Endodermal cell (in vitro differentiated cells): ENCODE measurements at regions not wholly inside any gene's neighbourhood (a gene's known extent, or its start where the extent isn't known, plus 50 kb on each side); places are given as distances from the start of the nearest gene placed in this dataset.

Source experiments
- DNase-seq: peaks from one replicate; pipeline ENCODE4 v3.0.0-alpha.2; 2017
- H3K27ac ChIP-seq: 2 replicates; pipeline ENCODE4 v1.5.1; 2013; ENCODE audit warnings: mild to moderate bottlenecking, low read depth, low read length, moderate library complexity
- H3K27me3 ChIP-seq: 2 replicates; pipeline ENCODE4 v1.6.1; 2013; ENCODE audit warnings: mild to moderate bottlenecking, low read length, moderate library complexity; ENCODE audit not compliant: insufficient read depth, control insufficient read depth, poor library complexity, severe bottlenecking
- H3K36me3 ChIP-seq: 2 replicates; pipeline ENCODE4 v1.7.0; 2013; ENCODE audit warnings: mild to moderate bottlenecking, low read length, moderate library complexity; ENCODE audit not compliant: control insufficient read depth, insufficient read depth
- H3K4me1 ChIP-seq: one replicate; pipeline ENCODE4 v1.7.0; 2013; ENCODE audit warnings: low read length; ENCODE audit not compliant: control insufficient read depth, insufficient read depth
- H3K4me3 ChIP-seq: 2 replicates; pipeline ENCODE4 v1.5.1; 2013; ENCODE audit warnings: mild to moderate bottlenecking, low read length, moderate library complexity
- H3K9ac ChIP-seq: 2 replicates; pipeline ENCODE4 v1.6.1; 2013; ENCODE audit warnings: mild to moderate bottlenecking, low read length, moderate library complexity; ENCODE audit not compliant: poor library complexity, severe bottlenecking; ENCODE audit errors: extremely low read depth
- H3K9me3 ChIP-seq: 2 replicates; pipeline ENCODE4 v1.6.1; 2013; ENCODE audit warnings: mild to moderate bottlenecking, low read length, moderate library complexity; ENCODE audit not compliant: control insufficient read depth
- H3K27ac Mint-ChIP-seq: 2 replicates; pipeline ENCODE4 v1.8.0; 2020; ENCODE audit warnings: mixed read lengths
- H3K27me3 Mint-ChIP-seq: 2 replicates; pipeline ENCODE4 v1.8.0; 2021; ENCODE audit warnings: mild to moderate bottlenecking, mixed read lengths; ENCODE audit not compliant: insufficient read depth
- H3K36me3 Mint-ChIP-seq: 2 replicates; pipeline ENCODE4 v1.8.0; 2020; ENCODE audit warnings: low read depth, mixed read lengths
- H3K4me1 Mint-ChIP-seq: 2 replicates; pipeline ENCODE4 v1.8.0; 2020; ENCODE audit warnings: mixed read lengths
- H3K4me3 Mint-ChIP-seq: 2 replicates; pipeline ENCODE4 v1.8.0; 2020; ENCODE audit warnings: mild to moderate bottlenecking, moderate library complexity, mixed read lengths
- H3K9me3 Mint-ChIP-seq: 2 replicates; pipeline ENCODE4 v1.8.0; 2020; ENCODE audit warnings: mild to moderate bottlenecking, mixed read lengths
- CTCF ChIP-seq: fragments of 200-600 bp; sonication (generic); conservative IDR thresholded peaks from 2 replicates; pipeline ENCODE4 v1.5.0; 2021; ENCODE audit warnings: antibody characterized with exemption, mild to moderate bottlenecking
- whole genome bisulfite sequencing, 2 experiments: methylation state at CpG; one replicate each; pipeline versions ENCODE4 v1.1.5 to v1.1.7; 2013; ENCODE audit warnings: missing lambda C conversion rate in 2 of 2, mixed read lengths in 1 of 2; ENCODE audit not compliant: insufficient coverage in 1 of 2, insufficient read length in 1 of 2; 5-methylcytosine and 5-hydroxymethylcytosine counted together

DNA sequence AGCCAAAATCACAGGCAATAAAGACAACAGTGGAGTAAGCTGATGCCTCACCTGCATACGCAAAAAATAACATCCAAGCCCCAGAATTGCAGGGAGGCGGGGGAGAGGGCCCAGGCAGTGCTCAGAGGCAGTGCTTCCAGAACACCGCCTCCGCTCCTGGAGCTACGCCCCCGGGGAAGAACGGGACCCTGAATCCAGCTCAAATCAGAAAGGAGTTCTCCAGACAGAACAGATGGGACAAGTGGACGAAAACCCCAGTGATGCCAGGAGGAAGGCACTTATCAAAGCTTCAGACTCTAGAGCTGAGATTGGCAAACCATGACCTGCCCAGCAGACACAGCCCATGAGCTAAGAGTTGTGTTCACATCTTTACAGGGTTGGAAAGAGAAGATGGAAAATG, 683.9 kb downstream of the TBC1D22A start:
- no peaks in the 10 kb centered on the region for H3K36me3 Mint-ChIP-seq
- no peaks in the 10 kb centered on the region for H3K27me3 Mint-ChIP-seq
- Histone ChIP-seq H3K9ac (no peak overlapping the region), H3K4me3 (no peak overlapping the region), H3K9me3 (peaks cover 56% of the 10 kb centered on the region), H3K4me1 (no peaks in the 10 kb centered on the region), H3K27ac (no peak overlapping the region), H3K27me3 (no peaks in the 10 kb centered on the region), H3K36me3 (no peaks in the 10 kb centered on the region)
- no peak for DNase-seq
- H3K27ac Mint-ChIP-seq = no peak overlapping the region
- WGBS, 2 experiments = 75 to 83% methylated on average over 7 to 8 of the region's 8 CpGs
- H3K9me3 Mint-ChIP-seq = peaks cover 100% of the 10 kb centered on the region
- no peaks in the 10 kb centered on the region for H3K4me1 Mint-ChIP-seq
- no peak for TF ChIP-seq CTCF
- H3K4me3 Mint-ChIP-seq = no peak overlapping the region

DNA sequence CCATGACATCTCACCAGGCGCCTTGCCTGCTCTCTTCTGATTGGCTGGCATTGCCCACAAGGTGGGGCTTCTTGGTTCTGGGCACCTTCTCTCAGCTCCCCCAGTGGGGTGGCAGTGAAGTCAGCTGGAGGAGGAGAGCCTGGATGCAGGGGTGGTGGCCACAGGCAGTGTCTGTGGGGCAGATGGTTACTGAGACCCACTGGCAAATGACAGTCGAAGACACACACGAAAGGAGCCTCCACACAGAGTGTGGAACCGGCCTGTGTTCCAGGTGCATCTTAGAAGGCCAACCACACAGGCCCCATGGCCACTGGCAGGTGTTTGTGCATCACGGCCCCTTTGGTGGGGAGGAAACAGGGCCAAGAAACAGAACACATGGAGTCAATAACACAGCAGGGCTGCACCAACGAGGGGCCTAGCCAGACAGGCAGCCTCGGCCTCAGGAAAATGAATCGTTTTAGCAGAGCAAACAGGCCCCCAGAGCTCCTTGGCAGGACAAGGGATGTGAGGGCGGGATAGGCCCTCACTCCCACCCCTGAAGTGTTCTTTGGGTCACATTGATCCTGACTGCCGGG, 683.4 kb downstream of the TBC1D22A start:
- 70 to 75% methylated on average over 8 to 10 of the region's 10 CpGs for WGBS, 2 experiments
- Histone ChIP-seq H3K9ac (no peak overlapping the region), H3K36me3 (no peaks in the 10 kb centered on the region), H3K9me3 (peaks cover 60% of the 10 kb centered on the region), H3K27me3 (no peaks in the 10 kb centered on the region), H3K27ac (no peak overlapping the region), H3K4me3 (no peak overlapping the region), H3K4me1 (no peaks in the 10 kb centered on the region)
- Mint-ChIP-seq H3K27me3 (no peaks in the 10 kb centered on the region), H3K9me3 (peaks cover 99% of the 10 kb centered on the region), H3K4me3 (no peak overlapping the region), H3K4me1 (no peaks in the 10 kb centered on the region), H3K36me3 (no peaks in the 10 kb centered on the region), H3K27ac (no peak overlapping the region)
- no peak for DNase-seq
- TF ChIP-seq CTCF = no peak

DNA sequence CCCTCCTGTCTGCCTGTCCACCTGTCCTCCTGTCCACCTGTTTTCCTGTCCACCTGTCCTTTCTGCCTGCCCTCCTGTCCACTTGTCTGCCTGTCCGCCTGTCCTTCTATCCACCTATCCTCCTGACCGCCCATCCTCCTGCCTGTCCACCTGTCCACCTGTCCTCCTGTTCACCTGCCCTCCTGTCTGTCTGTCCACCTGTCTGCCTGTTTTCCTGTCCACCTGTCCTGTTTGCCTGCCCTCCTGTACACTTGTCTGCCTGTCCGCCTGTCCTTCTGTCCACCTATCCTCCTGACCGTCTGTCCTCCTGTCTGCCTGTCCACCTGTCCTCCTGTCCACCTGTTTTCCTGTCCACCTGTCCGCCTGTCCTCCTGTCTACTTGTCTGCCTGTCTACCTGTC, 682.8 kb downstream of the TBC1D22A start:
- no peak for TF ChIP-seq CTCF
- no peaks in the 10 kb centered on the region for H3K36me3 Mint-ChIP-seq
- Histone ChIP-seq H3K4me3 (no peak overlapping the region), H3K36me3 (no peaks in the 10 kb centered on the region), H3K9me3 (peaks cover 64% of the 10 kb centered on the region), H3K27ac (no peak overlapping the region), H3K27me3 (no peaks in the 10 kb centered on the region), H3K9ac (no peak overlapping the region), H3K4me1 (no peaks in the 10 kb centered on the region)
- H3K27me3 Mint-ChIP-seq = no peaks in the 10 kb centered on the region
- WGBS, 2 experiments = 74 to 87% methylated on average over 5 of the region's 5 CpGs
- H3K4me3 Mint-ChIP-seq = no peak overlapping the region
- peaks cover 99% of the 10 kb centered on the region for H3K9me3 Mint-ChIP-seq
- H3K27ac Mint-ChIP-seq = no peak overlapping the region
- no peak for DNase-seq
- no peaks in the 10 kb centered on the region for H3K4me1 Mint-ChIP-seq
